ENCODE measurements at regions not wholly inside any gene's neighbourhood (a gene's known extent, or its start where the extent isn't known, plus 50 kb on each side); places are given as distances from the start of the nearest gene placed in this dataset.

GRCh38 chr1:25026304-25026703 lies 96.2 kb upstream of the RUNX3 start:
- TF ChIP-seq CTCF (conservative IDR thresholded peaks at IDR 0.05) = no peak
- TF ChIP-seq EZH2 (IDR thresholded peaks at IDR 0.05; ENCODE audit: low read depth) = no peak

All from PC-9 (cell line).